HEK293 (cell line): ENCODE measurements at regions not wholly inside any gene's neighbourhood (a gene's known extent, or its start where the extent isn't known, plus 50 kb on each side); places are given as distances from the start of the nearest gene placed in this dataset.

Source experiments
- CTCF ChIA-PET: fragments of 350-600 bp; formaldehyde crosslinking; extraction: SDS; loops from one replicate; lab custom pipeline; 2021; ENCODE audit warnings: antibody characterized with exemption; lab: Yijun Ruan, JAX
- POLR2A ChIA-PET: fragments of 300-600 bp; formaldehyde crosslinking; extraction: SDS; loops from one replicate; lab custom pipeline; 2020; ENCODE audit warnings: antibody characterized with exemption, inconsistent platforms; lab: Yijun Ruan, JAX
- H3K27ac ChIP-seq: fragments of 200-500 bp; sonication (Bioruptor generic); 2 replicates; pipeline ENCODE4 v1.5.1; 2014; ENCODE audit warnings: low read depth, low read length, control low read depth, inconsistent platforms; ENCODE audit errors: extremely low read depth
- H3K36me3 ChIP-seq, 2 experiments: fragments of 200-500 bp in 1 of 2; sonication (Bioruptor generic) in 1 of 2; 1 replicate in 1 of 2; 2 replicates in 1 of 2; pipeline ENCODE4 v1.5.1; 2014 to 2017; ENCODE audit warnings: inconsistent platforms in 2 of 2, low read length in 2 of 2; ENCODE audit not compliant: control insufficient read depth in 2 of 2, insufficient read depth in 1 of 2
- H3K4me1 ChIP-seq: fragments of 200-500 bp; sonication (Bioruptor generic); 2 replicates; pipeline ENCODE4 v1.5.1; 2014; ENCODE audit warnings: mild to moderate bottlenecking, low read length, inconsistent platforms; ENCODE audit not compliant: control insufficient read depth, insufficient read depth
- H3K4me3 ChIP-seq: 2 replicates; pipeline ENCODE4 v1.5.1; 2011; ENCODE audit warnings: low read depth, mild to moderate bottlenecking, control low read depth, low read length, moderate library complexity
- H3K9me3 ChIP-seq: fragments of 200-500 bp; sonication (Bioruptor generic); 2 replicates; pipeline ENCODE4 v1.5.1; 2014; ENCODE audit warnings: low read depth, low read length, inconsistent platforms; ENCODE audit not compliant: control insufficient read depth, insufficient read depth
- FEZF1 ChIP-seq: fragments of 450-650 bp; formaldehyde crosslinking; IDR thresholded peaks from 2 replicates; pipeline ENCODE4 v1.5.1; 2016; ENCODE audit warnings: missing biosample characterization, missing genetic modification characterization
- GLI2 ChIP-seq: fragments of 450-650 bp; formaldehyde crosslinking; IDR thresholded peaks from 2 replicates; pipeline ENCODE4; 2017; ENCODE audit warnings: missing biosample characterization, missing genetic modification characterization, low read depth, borderline replicate concordance
- KLF7 ChIP-seq: fragments of 450-650 bp; formaldehyde crosslinking; IDR thresholded peaks from 2 replicates; pipeline ENCODE4 v1.5.1; 2016; ENCODE audit warnings: missing biosample characterization, missing genetic modification characterization, borderline replicate concordance
- MYNN ChIP-seq: fragments of 450-650 bp; formaldehyde crosslinking; IDR thresholded peaks from 2 replicates; pipeline ENCODE4 v1.5.1; 2016; ENCODE audit warnings: missing biosample characterization, missing genetic modification characterization, borderline replicate concordance
- REPIN1 ChIP-seq: fragments of 450-650 bp; formaldehyde crosslinking; IDR thresholded peaks from 2 replicates; pipeline ENCODE4 v1.5.1; 2017; ENCODE audit warnings: missing biosample characterization, missing genetic modification characterization, low read depth
- YY2 ChIP-seq: fragments of 450-650 bp; formaldehyde crosslinking; IDR thresholded peaks from 2 replicates; pipeline ENCODE4 v1.5.1; 2016; ENCODE audit warnings: missing biosample characterization, missing genetic modification characterization
- ZBTB10 ChIP-seq: fragments of 450-650 bp; formaldehyde crosslinking; IDR thresholded peaks from 2 replicates; pipeline ENCODE4 v1.5.1; 2016; ENCODE audit warnings: missing biosample characterization, missing genetic modification characterization
- ZBTB17 ChIP-seq: fragments of 450-650 bp; formaldehyde crosslinking; IDR thresholded peaks from 2 replicates; pipeline ENCODE4 v1.5.1; 2016; ENCODE audit warnings: missing biosample characterization, missing genetic modification characterization
- ZBTB21 ChIP-seq: fragments of 450-650 bp; formaldehyde crosslinking; IDR thresholded peaks from 2 replicates; pipeline ENCODE4 v1.5.1; 2017; ENCODE audit warnings: missing biosample characterization, missing genetic modification characterization
- ZBTB26 ChIP-seq: fragments of 450-650 bp; formaldehyde crosslinking; optimal IDR thresholded peaks from 2 replicates; pipeline ENCODE3; 2016; ENCODE audit warnings: missing biosample characterization, mild to moderate bottlenecking, missing genetic modification characterization
- ZBTB7A ChIP-seq: fragments of 450-650 bp; formaldehyde crosslinking; IDR thresholded peaks from 2 replicates; pipeline ENCODE4 v1.5.1; 2016; ENCODE audit warnings: low read depth, missing biosample characterization, missing genetic modification characterization
- ZIC2 ChIP-seq: fragments of 450-650 bp; formaldehyde crosslinking; IDR thresholded peaks from 2 replicates; pipeline ENCODE4 v1.5.1; 2016; ENCODE audit warnings: missing biosample characterization, missing genetic modification characterization
- ZNF121 ChIP-seq: fragments of 450-650 bp; formaldehyde crosslinking; IDR thresholded peaks from 2 replicates; pipeline ENCODE4 v1.5.1; 2016; ENCODE audit warnings: missing biosample characterization, missing genetic modification characterization
- ZNF138 ChIP-seq: fragments of 450-650 bp; formaldehyde crosslinking; IDR thresholded peaks from 2 replicates; pipeline ENCODE4 v1.5.1; 2016; ENCODE audit warnings: missing biosample characterization, missing genetic modification characterization, borderline replicate concordance
- ZNF146 ChIP-seq: fragments of 450-650 bp; formaldehyde crosslinking; IDR thresholded peaks from 2 replicates; pipeline ENCODE4 v1.5.1; 2016; ENCODE audit warnings: missing biosample characterization, missing genetic modification characterization
- ZNF174 ChIP-seq: fragments of 450-650 bp; formaldehyde crosslinking; IDR thresholded peaks from 2 replicates; pipeline ENCODE4 v1.5.0; 2017; ENCODE audit warnings: missing biosample characterization, mild to moderate bottlenecking, missing genetic modification characterization
- ZNF19 ChIP-seq: fragments of 450-650 bp; formaldehyde crosslinking; IDR thresholded peaks from 2 replicates; pipeline ENCODE4; 2016; ENCODE audit warnings: missing biosample characterization, missing genetic modification characterization, low read depth
- ZNF274 ChIP-seq, 2 experiments: fragments of 200-500 bp in 1 of 2; fragments of 450-650 bp in 1 of 2; sonication (Bioruptor generic) in 1 of 2; formaldehyde crosslinking in 1 of 2; IDR thresholded peaks; 2 replicates each; pipeline versions ENCODE4 v1.5.1 to v1.6.1; 2014 to 2016; ENCODE audit warnings: borderline replicate concordance in 1 of 2, inconsistent platforms in 1 of 2, low read length in 1 of 2, missing biosample characterization in 1 of 2, missing genetic modification characterization in 1 of 2
- ZNF311 ChIP-seq: fragments of 450-650 bp; formaldehyde crosslinking; IDR thresholded peaks from 2 replicates; pipeline ENCODE4 v1.5.1; 2017; ENCODE audit warnings: missing biosample characterization, missing genetic modification characterization, borderline replicate concordance
- ZNF335 ChIP-seq: fragments of 450-650 bp; formaldehyde crosslinking; conservative IDR thresholded peaks from 2 replicates; pipeline ENCODE4 v1.5.1; 2016; ENCODE audit warnings: missing biosample characterization, missing genetic modification characterization
- ZNF416 ChIP-seq: fragments of 450-650 bp; formaldehyde crosslinking; IDR thresholded peaks from 2 replicates; pipeline ENCODE4 v1.5.1; 2016; ENCODE audit warnings: missing biosample characterization, missing genetic modification characterization
- ZNF426 ChIP-seq: fragments of 450-650 bp; formaldehyde crosslinking; IDR thresholded peaks from 2 replicates; pipeline ENCODE4 v1.5.1; 2017; ENCODE audit warnings: missing biosample characterization, missing genetic modification characterization, mild to moderate bottlenecking, inconsistent platforms, moderate library complexity
- ZNF571 ChIP-seq: fragments of 450-650 bp; formaldehyde crosslinking; IDR thresholded peaks from 2 replicates; pipeline ENCODE4 v1.5.0; 2017; ENCODE audit warnings: missing biosample characterization, missing genetic modification characterization
- ZNF580 ChIP-seq: fragments of 450-650 bp; formaldehyde crosslinking; IDR thresholded peaks from 2 replicates; pipeline ENCODE4 v1.5.1; 2016; ENCODE audit warnings: missing biosample characterization, missing genetic modification characterization
- ZNF621 ChIP-seq: fragments of 450-650 bp; formaldehyde crosslinking; IDR thresholded peaks from 2 replicates; pipeline ENCODE4 v1.5.1; 2017; ENCODE audit warnings: missing biosample characterization, missing genetic modification characterization
- TF ChIP-seq, protein P1 (sequence below): fragments of 450-650 bp; formaldehyde crosslinking; IDR thresholded peaks from 2 replicates; pipeline ENCODE4 v1.5.1; 2016; ENCODE audit warnings: missing biosample characterization, missing genetic modification characterization
- TF ChIP-seq, protein P2 (sequence below): fragments of 450-650 bp; formaldehyde crosslinking; IDR thresholded peaks from 2 replicates; pipeline ENCODE4 v1.5.1; 2016; ENCODE audit warnings: missing biosample characterization, missing genetic modification characterization, low read depth

GRCh38 chr20:55009066-55009465, 533.7 kb downstream of the DOK5 start:
- no peak overlapping the region for H3K27ac ChIP-seq
- no peaks in the 10 kb centered on the region for H3K9me3 ChIP-seq
- H3K36me3 ChIP-seq = no peaks in the 10 kb centered on the region
- H3K4me1 ChIP-seq = no peaks in the 10 kb centered on the region
- no peak overlapping the region for H3K4me3 ChIP-seq
- ChIA-PET POLR2A (no interaction called here), CTCF (no interaction called here)
- TF ChIP-seq ZNF121 (no peak), ZNF146 (tag by site-specific recombination) (no peak), ZNF335 (no peak), ZBTB17 (tag by site-specific recombination) (no peak), ZBTB10 (tag by site-specific recombination) (no peak), GLI2 (tag by site-specific recombination) (no peak), KLF7 (tag by site-specific recombination) (no peak), FEZF1 (tag by site-specific recombination) (no peak), ZNF274 (IDR thresholded peaks at IDR 0.05; ENCODE audit: low read length) (no peak), ZNF274 (tag by site-specific recombination; IDR thresholded peaks at IDR 0.05; ENCODE audit: borderline replicate concordance) (no peak), YY2 (no peak)
- TF ChIP-seq, protein P1, sequence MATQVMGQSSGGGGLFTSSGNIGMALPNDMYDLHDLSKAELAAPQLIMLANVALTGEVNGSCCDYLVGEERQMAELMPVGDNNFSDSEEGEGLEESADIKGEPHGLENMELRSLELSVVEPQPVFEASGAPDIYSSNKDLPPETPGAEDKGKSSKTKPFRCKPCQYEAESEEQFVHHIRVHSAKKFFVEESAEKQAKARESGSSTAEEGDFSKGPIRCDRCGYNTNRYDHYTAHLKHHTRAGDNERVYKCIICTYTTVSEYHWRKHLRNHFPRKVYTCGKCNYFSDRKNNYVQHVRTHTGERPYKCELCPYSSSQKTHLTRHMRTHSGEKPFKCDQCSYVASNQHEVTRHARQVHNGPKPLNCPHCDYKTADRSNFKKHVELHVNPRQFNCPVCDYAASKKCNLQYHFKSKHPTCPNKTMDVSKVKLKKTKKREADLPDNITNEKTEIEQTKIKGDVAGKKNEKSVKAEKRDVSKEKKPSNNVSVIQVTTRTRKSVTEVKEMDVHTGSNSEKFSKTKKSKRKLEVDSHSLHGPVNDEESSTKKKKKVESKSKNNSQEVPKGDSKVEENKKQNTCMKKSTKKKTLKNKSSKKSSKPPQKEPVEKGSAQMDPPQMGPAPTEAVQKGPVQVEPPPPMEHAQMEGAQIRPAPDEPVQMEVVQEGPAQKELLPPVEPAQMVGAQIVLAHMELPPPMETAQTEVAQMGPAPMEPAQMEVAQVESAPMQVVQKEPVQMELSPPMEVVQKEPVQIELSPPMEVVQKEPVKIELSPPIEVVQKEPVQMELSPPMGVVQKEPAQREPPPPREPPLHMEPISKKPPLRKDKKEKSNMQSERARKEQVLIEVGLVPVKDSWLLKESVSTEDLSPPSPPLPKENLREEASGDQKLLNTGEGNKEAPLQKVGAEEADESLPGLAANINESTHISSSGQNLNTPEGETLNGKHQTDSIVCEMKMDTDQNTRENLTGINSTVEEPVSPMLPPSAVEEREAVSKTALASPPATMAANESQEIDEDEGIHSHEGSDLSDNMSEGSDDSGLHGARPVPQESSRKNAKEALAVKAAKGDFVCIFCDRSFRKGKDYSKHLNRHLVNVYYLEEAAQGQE (tag by site-specific recombination) = no peak

GRCh38 chr20:55004044-55004443, 528.7 kb downstream of the DOK5 start:
- CTCF ChIA-PET = no interaction called here
- no peaks in the 10 kb centered on the region for H3K4me1 ChIP-seq
- POLR2A ChIA-PET = no interaction called here
- H3K9me3 ChIP-seq = no peaks in the 10 kb centered on the region
- no peaks in the 10 kb centered on the region for H3K36me3 ChIP-seq
- H3K4me3 ChIP-seq = no peak overlapping the region
- no peak overlapping the region for H3K27ac ChIP-seq
- TF ChIP-seq ZNF416 (tag by site-specific recombination) (no peak), ZNF19 (tag by site-specific recombination) (no peak), ZNF311 (tag by site-specific recombination) (no peak), ZIC2 (no peak), ZBTB7A (tag by site-specific recombination) (no peak), ZBTB26 (tag by site-specific recombination) (no peak), ZBTB21 (tag by site-specific recombination) (no peak), ZNF580 (tag by site-specific recombination) (no peak), REPIN1 (tag by site-specific recombination) (no peak), ZNF138 (no peak), MYNN (tag by site-specific recombination) (no peak), ZNF426 (tag by site-specific recombination) (no peak), ZNF621 (no peak), ZNF174 (tag by site-specific recombination) (no peak), KLF7 (tag by site-specific recombination) (no peak), ZNF571 (tag by site-specific recombination) (no peak)
- TF ChIP-seq, protein P2, sequence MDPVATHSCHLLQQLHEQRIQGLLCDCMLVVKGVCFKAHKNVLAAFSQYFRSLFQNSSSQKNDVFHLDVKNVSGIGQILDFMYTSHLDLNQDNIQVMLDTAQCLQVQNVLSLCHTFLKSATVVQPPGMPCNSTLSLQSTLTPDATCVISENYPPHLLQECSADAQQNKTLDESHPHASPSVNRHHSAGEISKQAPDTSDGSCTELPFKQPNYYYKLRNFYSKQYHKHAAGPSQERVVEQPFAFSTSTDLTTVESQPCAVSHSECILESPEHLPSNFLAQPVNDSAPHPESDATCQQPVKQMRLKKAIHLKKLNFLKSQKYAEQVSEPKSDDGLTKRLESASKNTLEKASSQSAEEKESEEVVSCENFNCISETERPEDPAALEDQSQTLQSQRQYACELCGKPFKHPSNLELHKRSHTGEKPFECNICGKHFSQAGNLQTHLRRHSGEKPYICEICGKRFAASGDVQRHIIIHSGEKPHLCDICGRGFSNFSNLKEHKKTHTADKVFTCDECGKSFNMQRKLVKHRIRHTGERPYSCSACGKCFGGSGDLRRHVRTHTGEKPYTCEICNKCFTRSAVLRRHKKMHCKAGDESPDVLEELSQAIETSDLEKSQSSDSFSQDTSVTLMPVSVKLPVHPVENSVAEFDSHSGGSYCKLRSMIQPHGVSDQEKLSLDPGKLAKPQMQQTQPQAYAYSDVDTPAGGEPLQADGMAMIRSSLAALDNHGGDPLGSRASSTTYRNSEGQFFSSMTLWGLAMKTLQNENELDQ (tag by site-specific recombination) = no peak
